Stimulated activated naive CD8-positive, alpha-beta T cell treated with anti-CD3 and anti-CD28 coated beads, Interleukin-15, amount 100 ng/mL, for 72 hours (primary cell): ENCODE measurements at regions not wholly inside any gene's neighbourhood (a gene's known extent, or its start where the extent isn't known, plus 50 kb on each side); places are given as distances from the start of the nearest gene placed in this dataset.

Experiments
- ATAC-seq: fragments of 150-1000 bp; cut with Tn5 transposase; 2 replicates; pipeline ENCODE4 v1.10.0; 2021; ENCODE audit warnings: mild to moderate bottlenecking, moderate library complexity
- DNase-seq, 2 donors: peaks; one replicate each; pipeline ENCODE4 v3.0.0; 2021 to 2022
- H3K27ac Mint-ChIP-seq, 2 donors: one replicate each; pipeline ENCODE4 v1.8.0; 2022; ENCODE audit warnings: mild to moderate bottlenecking in 2 of 2, mixed read lengths in 2 of 2, moderate library complexity in 2 of 2
- H3K27me3 Mint-ChIP-seq: one replicate; pipeline ENCODE4 v1.8.0; 2022; ENCODE audit warnings: mixed read lengths
- H3K4me1 Mint-ChIP-seq: one replicate; pipeline ENCODE4 v1.8.0; 2022; ENCODE audit warnings: mild to moderate bottlenecking, mixed read lengths
- H3K4me3 Mint-ChIP-seq, 2 donors: one replicate each; pipeline ENCODE4 v1.8.0; 2022; ENCODE audit warnings: mild to moderate bottlenecking in 2 of 2, mixed read lengths in 2 of 2, moderate library complexity in 1 of 2
- H3K9me3 Mint-ChIP-seq, 2 donors: one replicate each; pipeline ENCODE4 v1.8.0; 2022; ENCODE audit warnings: mixed read lengths in 2 of 2

DNA sequence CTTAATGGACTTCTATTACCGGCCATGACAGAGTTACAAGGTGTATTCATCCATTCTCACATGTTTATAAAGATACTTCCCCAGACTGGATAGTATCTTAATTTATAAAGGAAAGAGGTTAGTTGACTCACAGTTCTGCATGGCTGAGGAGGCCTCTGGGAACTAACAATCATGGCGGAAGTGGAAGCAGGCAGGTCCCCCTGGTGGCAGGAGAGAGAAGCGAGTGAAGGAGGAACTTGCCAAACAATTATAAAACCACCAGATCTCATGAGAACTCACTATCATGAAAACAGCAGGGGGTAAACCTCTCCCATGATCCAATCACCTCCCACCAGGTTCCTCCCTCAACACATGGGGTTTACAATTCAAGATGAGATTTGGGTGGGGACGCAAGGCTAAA is 170.0 kb upstream of the PDGFD start:
- no peak overlapping the region for H3K4me3 Mint-ChIP-seq
- H3K9me3 Mint-ChIP-seq = peaks cover 0 to 6% of the 10 kb centered on the region in 2 donors
- no peaks in the 10 kb centered on the region for H3K4me1 Mint-ChIP-seq
- peaks cover 12% of the 10 kb centered on the region for H3K27me3 Mint-ChIP-seq
- ATAC-seq (no peak), DNase-seq (no peak)
- no peak overlapping the region for H3K27ac Mint-ChIP-seq

DNA sequence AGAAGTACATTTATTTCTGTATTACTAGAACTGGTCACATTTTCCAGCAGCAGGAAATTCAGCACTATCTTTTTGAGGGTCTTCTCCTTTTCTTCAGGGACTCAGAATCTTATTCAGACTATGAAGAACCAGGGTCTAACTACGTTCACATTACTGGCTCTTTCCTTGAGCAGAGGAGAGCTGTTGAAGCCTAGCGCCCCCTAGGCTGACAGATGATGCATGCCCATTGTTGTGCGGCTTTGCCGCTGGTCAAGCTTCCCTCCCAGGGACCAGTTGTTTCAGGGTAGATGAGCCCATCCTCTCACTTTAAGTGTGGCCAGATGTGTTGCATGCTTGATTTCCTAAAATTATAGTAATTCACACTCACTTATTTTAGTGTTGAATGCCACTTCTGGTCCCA is 168.2 kb upstream of the PDGFD start:
- Mint-ChIP-seq H3K4me1 (no peaks in the 10 kb centered on the region), H3K9me3 (peaks cover 0 to 6% of the 10 kb centered on the region in 2 donors), H3K4me3 (no peak overlapping the region), H3K27me3 (peaks cover 12% of the 10 kb centered on the region), H3K27ac (no peak overlapping the region)
- DNase-seq = no peak
- no peak for ATAC-seq

DNA sequence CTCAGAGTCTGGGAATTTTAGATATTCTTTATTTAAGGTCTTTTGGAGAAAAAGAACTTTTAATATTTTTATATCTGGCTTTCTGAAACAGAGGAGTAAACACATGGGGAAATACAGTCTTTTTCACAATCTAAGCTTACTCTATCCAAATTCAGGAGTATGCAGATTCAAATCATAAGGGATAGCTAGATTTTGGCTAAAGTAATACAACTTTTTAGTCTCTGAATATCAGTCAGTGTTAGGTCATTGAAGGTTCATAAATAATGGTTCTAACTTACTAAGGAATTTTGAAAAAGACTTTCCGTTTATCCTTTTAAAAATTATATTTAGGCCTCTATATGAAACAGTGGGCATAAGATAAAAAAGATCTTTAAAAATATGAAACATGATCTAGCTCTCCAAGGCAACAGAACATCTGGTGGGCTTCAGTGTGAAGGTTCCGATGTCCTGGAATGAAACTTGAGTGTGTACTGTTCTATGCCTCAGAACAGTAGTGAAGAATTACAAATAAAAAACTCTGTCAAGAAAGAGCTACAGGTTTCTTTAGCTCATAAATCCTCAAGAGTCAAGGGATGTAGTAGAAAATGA is 165.2 kb upstream of the PDGFD start:
- H3K4me3 Mint-ChIP-seq = no peak overlapping the region
- H3K9me3 Mint-ChIP-seq = peaks cover 0 to 10% of the 10 kb centered on the region in 2 donors
- no peak overlapping the region for H3K27ac Mint-ChIP-seq
- ATAC-seq (no peak), DNase-seq (no peak)
- no peaks in the 10 kb centered on the region for H3K4me1 Mint-ChIP-seq
- peaks cover 6% of the 10 kb centered on the region for H3K27me3 Mint-ChIP-seq

DNA sequence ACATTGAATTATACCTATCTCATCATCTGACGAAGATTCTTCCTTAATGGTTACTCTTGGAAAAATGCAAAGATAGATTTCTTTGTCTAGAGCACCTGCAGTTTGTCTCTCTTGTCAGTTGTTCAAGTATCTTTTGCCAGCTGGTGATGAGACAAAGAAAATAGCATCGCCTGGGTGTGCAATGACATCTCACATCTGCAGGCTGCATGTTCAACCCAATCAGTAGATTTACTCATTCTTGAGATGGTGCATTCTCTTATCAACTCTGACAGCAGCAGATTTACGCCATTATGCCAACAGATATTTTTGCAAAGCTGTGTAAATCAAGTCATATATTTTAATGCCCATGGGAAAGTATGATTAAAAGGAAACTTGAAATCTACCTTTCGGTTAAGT is 164.6 kb upstream of the PDGFD start:
- Mint-ChIP-seq H3K4me1 (no peaks in the 10 kb centered on the region), H3K4me3 (no peak overlapping the region)
- ATAC-seq = no peak

DNA sequence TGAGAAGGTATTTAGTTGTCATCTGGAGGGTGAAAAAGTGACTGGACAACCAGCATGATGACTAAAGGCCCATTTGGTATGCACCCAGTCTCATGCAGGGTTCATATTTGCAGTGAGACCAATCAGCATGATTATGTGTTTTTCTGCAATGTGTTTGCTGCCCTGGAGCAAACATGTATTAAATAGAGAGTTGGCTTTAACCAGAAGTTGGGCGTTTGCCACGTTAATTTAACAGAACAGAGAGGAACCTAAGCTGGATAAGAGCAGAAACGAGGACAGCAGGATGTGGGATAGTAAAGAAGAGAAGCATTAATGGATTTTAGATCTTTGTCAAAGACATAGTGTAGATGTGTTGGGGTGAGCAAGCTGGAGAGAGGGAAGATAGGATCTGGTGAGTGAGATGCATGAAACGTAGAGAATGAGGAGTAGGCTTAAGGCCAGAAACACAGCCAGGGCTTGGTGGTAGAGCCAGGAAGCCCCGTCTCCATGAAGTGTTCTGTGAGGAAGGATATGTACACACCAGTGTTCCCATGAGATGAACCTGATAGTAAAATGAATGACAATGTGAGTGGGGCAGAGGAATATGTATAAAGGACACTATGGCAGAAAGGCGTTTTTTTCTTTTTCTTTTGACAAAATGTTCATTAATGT is 164.0 kb upstream of the PDGFD start:
- no peaks in the 10 kb centered on the region for H3K27me3 Mint-ChIP-seq
- no peak overlapping the region for H3K27ac Mint-ChIP-seq
- H3K4me1 Mint-ChIP-seq = no peaks in the 10 kb centered on the region
- no peak for ATAC-seq
- H3K9me3 Mint-ChIP-seq = peaks cover 0 to 7% of the 10 kb centered on the region in 2 donors
- H3K4me3 Mint-ChIP-seq = no peak overlapping the region
- DNase-seq = no peak

More for the DNA sequence above, 164.6 kb upstream of the PDGFD start:
- H3K27me3 Mint-ChIP-seq = no peaks in the 10 kb centered on the region
- DNase-seq = no peak
- peaks cover 0 to 7% of the 10 kb centered on the region in 2 donors for H3K9me3 Mint-ChIP-seq
- H3K27ac Mint-ChIP-seq = no peak overlapping the region

DNA sequence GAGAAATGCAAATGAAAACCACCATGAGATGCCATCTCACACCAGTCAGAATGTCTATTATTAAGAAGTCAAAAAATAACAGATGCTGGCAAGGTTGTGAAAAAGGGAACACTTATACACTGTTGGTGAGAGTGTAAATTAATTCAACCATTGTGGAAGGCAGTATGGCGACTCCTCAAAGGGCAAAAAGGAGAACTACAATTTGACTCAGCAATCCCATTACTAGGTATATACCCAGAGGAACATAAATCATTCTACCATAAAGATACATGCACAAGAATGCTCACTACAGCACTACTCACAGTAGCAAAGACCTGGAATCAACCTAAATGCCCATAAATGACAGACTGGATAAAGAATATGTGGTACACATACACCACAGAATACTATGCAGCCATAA is 161.1 kb upstream of the PDGFD start:
- peaks cover 0 to 7% of the 10 kb centered on the region in 2 donors for H3K9me3 Mint-ChIP-seq
- DNase-seq (no peak), ATAC-seq (no peak)
- no peaks in the 10 kb centered on the region for H3K4me1 Mint-ChIP-seq
- no peaks in the 10 kb centered on the region for H3K27me3 Mint-ChIP-seq
- no peak overlapping the region for H3K27ac Mint-ChIP-seq
- H3K4me3 Mint-ChIP-seq = no peak overlapping the region

DNA sequence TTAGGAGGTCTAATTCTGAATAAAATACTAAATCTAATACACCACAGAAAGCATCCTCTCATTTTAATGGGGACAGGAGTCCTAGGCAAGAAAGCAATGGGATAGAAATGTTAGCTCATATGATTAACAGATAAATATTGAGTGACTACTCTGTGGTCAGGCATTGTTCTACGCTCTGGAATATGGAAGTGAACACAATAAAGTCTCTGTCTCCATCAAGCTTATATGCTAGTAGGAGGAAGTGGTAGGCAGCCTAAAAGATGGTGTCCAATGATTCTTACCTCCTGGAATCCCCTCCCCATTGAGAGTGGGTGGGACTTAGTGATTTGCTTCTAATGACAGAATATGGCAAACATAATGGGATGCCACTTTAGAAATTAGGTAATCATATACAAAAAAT is 160.3 kb upstream of the PDGFD start:
- DNase-seq (no peak), ATAC-seq (no peak)
- Mint-ChIP-seq H3K4me3 (no peak overlapping the region), H3K9me3 (peaks cover 0 to 7% of the 10 kb centered on the region in 2 donors), H3K27ac (no peak overlapping the region), H3K27me3 (no peaks in the 10 kb centered on the region), H3K4me1 (no peaks in the 10 kb centered on the region)

DNA sequence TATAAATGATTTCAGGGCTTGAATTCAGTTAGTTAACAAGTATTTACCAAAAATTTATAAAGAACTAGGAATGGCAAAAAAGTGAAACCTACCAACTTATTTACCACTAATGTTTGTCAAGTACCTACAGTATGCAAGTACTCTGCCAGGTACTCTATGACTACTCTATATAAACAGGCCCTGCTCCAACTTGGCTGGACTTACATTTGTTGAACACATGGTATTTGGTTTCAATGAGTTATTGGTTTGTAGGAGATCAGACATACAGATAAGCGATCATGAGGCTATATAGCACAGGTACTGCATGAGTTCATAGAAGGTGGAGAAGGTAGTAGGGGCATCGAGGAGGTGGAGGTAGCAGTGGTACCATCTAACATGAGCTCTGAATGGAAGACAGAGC is 159.9 kb upstream of the PDGFD start:
- H3K4me3 Mint-ChIP-seq = no peak overlapping the region
- H3K4me1 Mint-ChIP-seq = no peaks in the 10 kb centered on the region
- peaks cover 0 to 7% of the 10 kb centered on the region in 2 donors for H3K9me3 Mint-ChIP-seq
- ATAC-seq (no peak), DNase-seq (no peak)
- no peaks in the 10 kb centered on the region for H3K27me3 Mint-ChIP-seq
- H3K27ac Mint-ChIP-seq = no peak overlapping the region

DNA sequence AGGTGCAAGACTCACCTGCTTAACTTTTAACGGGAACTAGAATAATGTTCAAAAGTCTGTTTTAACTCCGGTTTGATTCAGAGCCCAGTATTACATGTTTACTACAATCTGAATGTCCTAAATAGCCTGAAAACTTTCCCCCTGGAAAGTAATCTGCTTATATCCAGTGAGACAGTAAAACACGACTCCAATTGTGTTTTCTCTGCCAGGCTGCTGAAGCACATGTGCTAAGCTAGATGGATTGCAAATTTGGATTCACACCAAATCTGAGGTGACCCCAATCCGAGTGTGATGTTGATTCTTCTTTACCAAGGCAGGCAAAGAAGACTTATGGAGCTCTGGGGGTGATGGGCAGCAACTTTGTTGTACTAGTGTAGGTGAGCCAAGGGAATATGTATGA is 158.7 kb upstream of the PDGFD start:
- DNase-seq = no peak
- peak overlapping the region in 1 of 2 donors; percentile 68 for H3K27ac Mint-ChIP-seq
- H3K9me3 Mint-ChIP-seq = peaks cover 0 to 7% of the 10 kb centered on the region in 2 donors
- H3K4me1 Mint-ChIP-seq = no peaks in the 10 kb centered on the region
- no peak for ATAC-seq
- no peak overlapping the region for H3K4me3 Mint-ChIP-seq
- H3K27me3 Mint-ChIP-seq = no peaks in the 10 kb centered on the region

DNA sequence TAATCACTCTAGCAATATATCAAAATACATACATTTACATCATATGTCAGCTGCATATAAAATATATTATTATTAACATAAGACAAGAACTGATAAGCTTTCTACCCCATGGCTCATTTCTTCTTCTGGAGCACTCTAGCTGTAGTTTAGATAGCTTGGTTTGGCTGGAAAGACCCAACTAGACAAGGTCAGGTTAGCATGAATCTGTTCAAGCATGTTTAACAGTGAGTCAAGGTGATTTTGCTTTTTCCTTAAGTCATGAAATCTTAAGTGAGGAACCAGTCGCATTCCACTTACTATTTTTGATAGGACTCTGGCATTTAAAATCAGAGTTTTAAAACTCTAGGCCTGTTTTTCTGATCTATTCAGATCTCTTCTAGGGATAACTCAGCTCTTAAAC is 157.0 kb upstream of the PDGFD start:
- Mint-ChIP-seq H3K4me1 (no peaks in the 10 kb centered on the region), H3K27me3 (no peaks in the 10 kb centered on the region), H3K9me3 (peaks cover 0 to 7% of the 10 kb centered on the region in 2 donors), H3K27ac (no peak overlapping the region), H3K4me3 (no peak overlapping the region)
- DNase-seq (no peak), ATAC-seq (no peak)

DNA sequence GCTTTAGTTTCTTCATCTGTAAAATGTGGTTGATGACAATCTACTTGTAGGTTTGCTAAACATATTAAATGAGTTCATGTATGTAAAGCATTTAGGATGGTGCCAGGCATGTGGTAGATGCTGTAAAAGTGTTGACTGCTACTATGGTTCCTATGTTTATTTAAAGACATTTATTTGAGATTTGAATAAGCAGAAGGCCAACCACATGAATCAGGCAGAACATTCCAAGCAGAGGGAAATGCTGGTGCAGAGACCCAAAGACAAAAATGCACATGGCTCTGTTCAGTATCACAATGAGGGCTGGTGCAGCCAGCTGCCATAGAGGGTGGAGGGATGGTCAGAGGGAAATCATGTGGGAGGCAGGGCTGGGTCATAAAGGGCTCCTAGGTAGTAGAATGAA is 156.2 kb upstream of the PDGFD start:
- Mint-ChIP-seq H3K9me3 (peaks cover 0 to under 1% of the 10 kb centered on the region in 2 donors), H3K4me3 (no peak overlapping the region), H3K27me3 (no peaks in the 10 kb centered on the region), H3K4me1 (no peaks in the 10 kb centered on the region), H3K27ac (no peak overlapping the region)
- no peak for DNase-seq
- ATAC-seq = no peak

DNA sequence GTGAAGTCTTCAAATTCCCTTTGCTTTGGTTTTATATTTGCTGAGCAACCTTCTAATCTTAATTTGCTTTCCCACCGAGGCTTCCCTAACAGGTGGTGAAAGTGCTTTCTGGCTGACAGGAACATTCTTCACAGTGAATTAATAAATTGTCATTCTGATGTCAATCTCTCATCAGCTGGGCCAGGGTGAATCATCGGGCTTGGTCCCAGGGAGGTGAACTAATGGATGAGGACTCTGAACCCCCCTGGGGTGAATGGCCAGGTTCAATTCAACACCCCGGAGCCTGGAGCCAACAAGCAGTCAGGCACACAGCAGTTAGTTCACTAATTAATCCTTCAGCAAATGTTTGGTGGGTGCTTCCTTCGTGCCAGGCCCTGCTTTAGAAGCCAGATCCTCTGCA is 155.4 kb upstream of the PDGFD start:
- no peak for DNase-seq
- H3K9me3 Mint-ChIP-seq = no peaks in the 10 kb centered on the region
- no peaks in the 10 kb centered on the region for H3K4me1 Mint-ChIP-seq

DNA sequence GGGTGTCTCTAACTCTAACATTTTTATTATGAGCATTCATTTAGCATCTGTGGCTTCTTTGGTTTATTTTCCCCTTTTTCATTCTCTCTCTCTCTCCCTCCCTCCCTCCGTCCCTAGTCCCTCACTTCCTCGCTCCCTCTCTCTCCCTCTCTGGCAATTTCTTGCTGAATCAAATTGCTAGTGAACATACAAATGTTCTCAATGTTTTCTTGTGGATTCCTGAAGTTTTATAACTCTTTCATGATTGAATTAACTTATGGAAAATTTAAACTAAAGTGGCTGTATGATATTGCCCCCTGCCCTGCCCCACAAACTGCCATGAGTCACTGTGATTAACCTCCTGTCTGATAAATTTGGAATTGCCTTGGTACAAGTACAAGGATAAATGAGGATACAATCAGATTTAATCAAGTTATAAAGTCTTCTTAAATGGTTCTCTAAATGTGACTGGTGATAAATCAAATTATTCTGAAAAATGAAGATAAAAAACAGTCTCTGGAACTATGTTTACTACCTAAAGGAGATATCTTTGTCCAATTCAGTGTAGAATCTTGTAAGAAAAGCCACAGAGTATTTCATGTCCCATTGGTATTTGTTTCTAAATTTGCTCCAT is 143.0 kb upstream of the PDGFD start:
- Mint-ChIP-seq H3K27ac (no peak overlapping the region), H3K4me1 (no peaks in the 10 kb centered on the region), H3K4me3 (no peak overlapping the region), H3K27me3 (no peaks in the 10 kb centered on the region), H3K9me3 (no peaks in the 10 kb centered on the region)
- no peak for DNase-seq
- no peak for ATAC-seq

More for the DNA sequence above, 155.4 kb upstream of the PDGFD start:
- ATAC-seq = no peak
- Mint-ChIP-seq H3K27me3 (no peaks in the 10 kb centered on the region), H3K4me3 (no peak overlapping the region), H3K27ac (no peak overlapping the region)

DNA sequence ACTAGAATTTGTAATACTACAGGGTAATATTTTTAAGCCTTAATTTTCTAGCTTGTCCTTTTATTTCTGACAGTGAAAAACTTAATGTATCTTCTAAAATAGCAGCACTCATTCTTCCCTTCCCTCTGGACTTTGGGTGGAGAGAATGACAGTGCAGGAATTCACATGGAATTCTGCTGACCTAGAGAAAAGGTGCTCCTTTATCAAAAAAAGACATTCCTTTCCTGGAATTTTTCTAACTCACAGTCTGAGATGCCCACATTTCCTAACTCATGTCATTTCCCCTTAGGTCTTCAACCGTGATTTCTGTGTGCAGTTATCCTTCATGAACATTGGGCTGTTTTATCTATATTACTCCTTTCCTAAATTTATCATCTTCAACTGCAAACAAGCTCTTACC is 137.8 kb upstream of the PDGFD start:
- no peak for ATAC-seq

DNA sequence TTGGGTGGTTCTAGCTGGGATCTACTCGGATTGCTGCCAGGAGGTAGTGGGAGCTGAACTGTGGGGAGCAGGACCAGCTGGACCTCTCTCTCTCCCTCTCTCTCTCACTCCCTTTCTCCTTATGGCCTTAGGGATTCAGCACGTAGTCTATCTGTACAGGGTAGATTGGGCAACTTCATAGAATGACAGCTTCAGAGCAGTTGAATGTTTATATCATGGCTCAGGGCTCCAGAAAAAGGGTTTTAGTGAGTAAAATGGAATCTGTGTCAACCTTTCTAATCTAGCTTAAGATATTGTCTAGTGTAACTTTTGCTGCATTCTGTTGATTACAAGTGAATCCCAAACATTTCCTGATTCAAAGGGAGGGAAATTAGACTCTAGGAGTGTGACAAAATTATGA is 127.7 kb upstream of the PDGFD start:
- Mint-ChIP-seq H3K4me1 (no peaks in the 10 kb centered on the region), H3K4me3 (no peak overlapping the region), H3K9me3 (no peaks in the 10 kb centered on the region), H3K27me3 (no peaks in the 10 kb centered on the region), H3K27ac (no peak overlapping the region)
- no peak for DNase-seq
- no peak for ATAC-seq

More for the DNA sequence above, 137.8 kb upstream of the PDGFD start:
- Mint-ChIP-seq H3K9me3 (no peaks in the 10 kb centered on the region), H3K4me3 (no peak overlapping the region), H3K27me3 (no peaks in the 10 kb centered on the region), H3K4me1 (no peaks in the 10 kb centered on the region), H3K27ac (no peak overlapping the region)
- DNase-seq = no peak

DNA sequence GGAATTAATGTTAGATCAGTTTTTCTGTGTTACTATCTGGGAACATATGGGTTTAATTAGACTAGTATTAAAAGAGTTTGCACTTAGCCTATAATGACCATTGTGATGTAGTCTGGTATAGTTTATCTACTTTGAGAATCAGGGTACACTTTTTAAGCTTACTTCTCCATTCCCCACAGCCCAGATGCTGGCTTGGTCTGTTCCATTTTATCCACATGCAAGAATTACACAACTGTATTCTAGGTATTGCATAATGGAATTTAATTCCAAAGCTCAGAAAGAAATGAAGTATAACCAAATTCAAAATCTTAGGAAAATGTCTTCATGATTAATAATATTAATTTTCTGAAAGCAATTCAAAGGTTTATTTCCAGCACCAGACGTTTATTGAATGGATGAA is 122.2 kb upstream of the PDGFD start:
- Mint-ChIP-seq H3K4me3 (no peak overlapping the region), H3K9me3 (no peaks in the 10 kb centered on the region), H3K27me3 (no peaks in the 10 kb centered on the region), H3K27ac (no peak overlapping the region), H3K4me1 (no peaks in the 10 kb centered on the region)
- ATAC-seq = no peak
- DNase-seq = no peak
